Panc1 (cell line): ENCODE measurements at regions not wholly inside any gene's neighbourhood (a gene's known extent, or its start where the extent isn't known, plus 50 kb on each side); places are given as distances from the start of the nearest gene placed in this dataset.
"Not testable (repeated sequence)": the region's sequence is repeated elsewhere in the genome, so short reads cannot be mapped to it uniquely, and the experiment has no call there.

Experiments used
- ATAC-seq: fragments of 200-7000 bp; cut with Tn5 transposase; 2 replicates; pipeline ENCODE4 v1.9.1; 2020; ENCODE audit warnings: mild to moderate bottlenecking, moderate library complexity
- BruUV-seq: library from RNA; stranded (reverse); fragments of 400-500 nt; replicated peaks from 2 replicates; lab custom pipeline; 2021; lab: Mats Ljungman, UMichigan
- CTCF ChIA-PET: fragments of 300-600 bp; sonication (Branson Sonifier 250); formaldehyde crosslinking; loops from one replicate; lab custom pipeline; 2022; ENCODE audit warnings: antibody characterized with exemption; lab: Charles Lee
- POLR2A ChIA-PET: fragments of 300-600 bp; sonication (Branson Sonifier 250); formaldehyde crosslinking; loops from one replicate; lab custom pipeline; 2022; ENCODE audit warnings: antibody characterized with exemption; lab: Charles Lee
- DNase-seq: peaks from one replicate; pipeline ENCODE4 v3.0.0-alpha.2; 2010; ENCODE audit warnings: low read depth, low spot score
- H3K27ac ChIP-seq: 2 replicates; pipeline ENCODE4 v1.5.1; 2011; ENCODE audit warnings: mild to moderate bottlenecking, low read length, inconsistent platforms
- H3K27me3 ChIP-seq: fragments of 200-500 bp; sonication (Bioruptor generic); 2 replicates; pipeline ENCODE4 v1.6.0; 2014; ENCODE audit warnings: low read length, inconsistent platforms; ENCODE audit not compliant: control insufficient read depth, insufficient read depth
- H3K36me3 ChIP-seq: fragments of 200-500 bp; sonication (Bioruptor generic); 2 replicates; pipeline ENCODE4 v1.5.1; 2014; ENCODE audit warnings: inconsistent platforms, mild to moderate bottlenecking, low read length, moderate library complexity; ENCODE audit not compliant: control insufficient read depth, insufficient read depth
- H3K4me1 ChIP-seq: 2 replicates; pipeline ENCODE4 v1.5.1; 2011; ENCODE audit warnings: inconsistent platforms, mild to moderate bottlenecking, low read length, moderate library complexity; ENCODE audit not compliant: control insufficient read depth, insufficient read depth
- H3K4me3 ChIP-seq, 2 experiments: 2 replicates each; pipeline ENCODE4 v1.5.1; 2011 to 2012; ENCODE audit warnings: low read depth in 2 of 2, low read length in 2 of 2, mild to moderate bottlenecking in 2 of 2, inconsistent platforms in 1 of 2, moderate library complexity in 1 of 2
- H3K9me3 ChIP-seq: fragments of 200-500 bp; sonication (Bioruptor generic); 2 replicates; pipeline ENCODE4 v1.5.1; 2014; ENCODE audit warnings: low read depth, mild to moderate bottlenecking, inconsistent platforms, low read length, moderate library complexity; ENCODE audit not compliant: control insufficient read depth, insufficient read depth
- POLR2AphosphoS5 ChIP-seq: IDR thresholded peaks from 2 replicates; pipeline ENCODE4 v1.6.1; 2012; ENCODE audit warnings: mild to moderate bottlenecking, low read depth, low read length, moderate library complexity
- REST ChIP-seq, 2 experiments: IDR thresholded peaks; 2 replicates each; pipeline ENCODE4 v1.6.1; 2011 to 2012; ENCODE audit warnings: low read depth in 2 of 2, control low read depth in 1 of 2, low read length in 1 of 2, mild to moderate bottlenecking in 1 of 2, moderate library complexity in 1 of 2; ENCODE audit not compliant: insufficient read depth in 1 of 2
- SIN3A ChIP-seq: IDR thresholded peaks from 2 replicates; pipeline ENCODE4 v1.6.1; 2012; ENCODE audit warnings: low read depth, mild to moderate bottlenecking, low read length, moderate library complexity, borderline replicate concordance; ENCODE audit not compliant: insufficient read depth
- TCF7L2 ChIP-seq: IDR thresholded peaks from 2 replicates; pipeline ENCODE4 v1.6.1; 2011; ENCODE audit warnings: mild to moderate bottlenecking, low read depth, low read length, inconsistent platforms
- in situ Hi-C: cut with HindIII; loops from 2 replicates; pipeline ENCODE4 v1.10.0; 2016; ENCODE audit warnings: low sequenced_read_pairs, low pct_unique_long_range_greater_than_20kb
- intact Hi-C: fragments of 100-400 bp; cut with micrococcal nuclease; formaldehyde crosslinking; loops from one replicate; pipeline ENCODE4 v1.10.0; 2022; ENCODE audit not compliant: unreplicated experiment
- TF ChIP-seq, protein P1 (sequence below): fragments of 450-650 bp; IDR thresholded peaks from 2 replicates; pipeline ENCODE4 v1.5.1; 2017; ENCODE audit warnings: mild to moderate bottlenecking

GRCh38 chr6:74439123-74439811, 743.3 kb downstream of the CD109 start:
- no peaks in the 10 kb centered on the region for H3K36me3 ChIP-seq
- intact Hi-C loops: no loop called here
- BruUV-seq: no TSS peak
- no peak overlapping the region for H3K4me3 ChIP-seq
- DNase-seq (no peak), ATAC-seq (no peak)
- H3K27me3 ChIP-seq: no peaks in the 10 kb centered on the region
- TF ChIP-seq POLR2AphosphoS5 (no peak), TCF7L2 (no peak), REST (IDR thresholded peaks at IDR 0.05; ENCODE audit: insufficient read depth in 1 of 2, low read depth in 2 of 2, low read length in 1 of 2) (no peak), SIN3A (no peak)
- TF ChIP-seq, protein P1, sequence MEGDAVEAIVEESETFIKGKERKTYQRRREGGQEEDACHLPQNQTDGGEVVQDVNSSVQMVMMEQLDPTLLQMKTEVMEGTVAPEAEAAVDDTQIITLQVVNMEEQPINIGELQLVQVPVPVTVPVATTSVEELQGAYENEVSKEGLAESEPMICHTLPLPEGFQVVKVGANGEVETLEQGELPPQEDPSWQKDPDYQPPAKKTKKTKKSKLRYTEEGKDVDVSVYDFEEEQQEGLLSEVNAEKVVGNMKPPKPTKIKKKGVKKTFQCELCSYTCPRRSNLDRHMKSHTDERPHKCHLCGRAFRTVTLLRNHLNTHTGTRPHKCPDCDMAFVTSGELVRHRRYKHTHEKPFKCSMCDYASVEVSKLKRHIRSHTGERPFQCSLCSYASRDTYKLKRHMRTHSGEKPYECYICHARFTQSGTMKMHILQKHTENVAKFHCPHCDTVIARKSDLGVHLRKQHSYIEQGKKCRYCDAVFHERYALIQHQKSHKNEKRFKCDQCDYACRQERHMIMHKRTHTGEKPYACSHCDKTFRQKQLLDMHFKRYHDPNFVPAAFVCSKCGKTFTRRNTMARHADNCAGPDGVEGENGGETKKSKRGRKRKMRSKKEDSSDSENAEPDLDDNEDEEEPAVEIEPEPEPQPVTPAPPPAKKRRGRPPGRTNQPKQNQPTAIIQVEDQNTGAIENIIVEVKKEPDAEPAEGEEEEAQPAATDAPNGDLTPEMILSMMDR: no peak
- in situ Hi-C loops: no loop called here
- H3K9me3 ChIP-seq: no peaks in the 10 kb centered on the region
- POLR2A ChIA-PET: no interaction called here
- no peak overlapping the region for H3K27ac ChIP-seq
- H3K4me1 ChIP-seq: no peaks in the 10 kb centered on the region
- CTCF ChIA-PET: no interaction called here

DNA sequence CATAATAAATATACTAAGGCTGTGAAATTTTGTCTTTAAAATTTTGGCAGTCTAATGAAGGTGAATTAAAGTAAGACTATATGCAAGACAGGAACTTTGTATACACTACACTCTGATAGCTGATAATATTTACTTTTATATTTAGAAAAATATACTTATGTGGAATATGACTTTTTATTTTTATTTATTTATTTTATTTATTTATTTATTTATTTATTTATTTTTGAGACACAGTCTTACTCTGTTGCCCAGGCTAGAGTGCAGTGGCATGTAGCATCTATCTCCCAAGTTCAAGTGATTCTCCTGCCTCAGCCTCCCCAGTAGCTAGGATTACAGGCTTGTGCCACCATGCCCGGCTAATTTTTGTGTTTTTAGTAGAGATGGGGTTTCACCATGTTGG, 742.4 kb downstream of the CD109 start:
- DNase-seq, intact Hi-C loops, BruUV-seq, H3K27me3 ChIP-seq, H3K4me1 ChIP-seq, ATAC-seq, H3K4me3 ChIP-seq, POLR2A ChIA-PET, in situ Hi-C loops, H3K9me3 ChIP-seq, CTCF ChIA-PET, H3K36me3 ChIP-seq, H3K27ac ChIP-seq: not testable (repeated sequence)

- ATAC-seq (no peak), DNase-seq (no peak)
- BruUV-seq: no TSS peak
- Histone ChIP-seq H3K4me1 (no peaks in the 10 kb centered on the region), H3K27ac (no peak overlapping the region), H3K4me3 (no peak overlapping the region), H3K36me3 (no peaks in the 10 kb centered on the region), H3K9me3 (no peaks in the 10 kb centered on the region), H3K27me3 (no peaks in the 10 kb centered on the region)
- no peak for TF ChIP-seq SIN3A
- no peak for TF ChIP-seq TCF7L2
- TF ChIP-seq POLR2AphosphoS5: no peak
- TF ChIP-seq REST (IDR thresholded peaks at IDR 0.05; ENCODE audit: insufficient read depth in 1 of 2, low read depth in 2 of 2, low read length in 1 of 2): no peak
- TF ChIP-seq, protein P1: no peak
- in situ Hi-C loops (no loop called here), intact Hi-C loops (no loop called here)
- POLR2A ChIA-PET: no interaction called here
- CTCF ChIA-PET: no interaction called here
Measured at GRCh38 chr6:74434171-74434570, 738.2 kb downstream of the CD109 start.
